Endothelial cell (in vitro differentiated cells): ENCODE measurements at regions not wholly inside any gene's neighbourhood (a gene's known extent, or its start where the extent isn't known, plus 50 kb on each side); places are given as distances from the start of the nearest gene placed in this dataset.

Experiments used
- DNase-seq: peaks from one replicate; pipeline ENCODE4 v3.0.0; 2021; ENCODE audit warnings: low spot score
- H3K27ac Mint-ChIP-seq: one replicate; pipeline ENCODE4 v1.8.0; 2021; ENCODE audit warnings: mixed read lengths, inconsistent platforms; ENCODE audit not compliant: unreplicated experiment
- H3K27me3 Mint-ChIP-seq: one replicate; pipeline ENCODE4 v1.8.0; 2021; ENCODE audit warnings: mild to moderate bottlenecking, moderate library complexity, mixed read lengths, inconsistent platforms; ENCODE audit not compliant: unreplicated experiment
- H3K36me3 Mint-ChIP-seq: one replicate; pipeline ENCODE4 v1.8.0; 2021; ENCODE audit warnings: mild to moderate bottlenecking, low read depth, mixed read lengths, inconsistent platforms; ENCODE audit not compliant: unreplicated experiment
- H3K4me1 Mint-ChIP-seq: one replicate; pipeline ENCODE4 v1.8.0; 2021; ENCODE audit warnings: mild to moderate bottlenecking, mixed read lengths, inconsistent platforms; ENCODE audit not compliant: unreplicated experiment
- H3K4me3 Mint-ChIP-seq: one replicate; pipeline ENCODE4 v1.8.0; 2021; ENCODE audit warnings: mild to moderate bottlenecking, mixed read lengths, inconsistent platforms; ENCODE audit not compliant: unreplicated experiment
- H3K9me3 Mint-ChIP-seq: one replicate; pipeline ENCODE4 v1.8.0; 2021; ENCODE audit warnings: mixed read lengths, inconsistent platforms; ENCODE audit not compliant: unreplicated experiment
- CTCF ChIP-seq: fragments of 200-600 bp; sonication (generic); IDR thresholded peaks from one replicate; pipeline ENCODE4 v1.5.0; 2021; ENCODE audit warnings: antibody characterized with exemption; ENCODE audit not compliant: unreplicated experiment

- no peaks in the 10 kb centered on the region for H3K4me1 Mint-ChIP-seq
- TF ChIP-seq CTCF: no peak
- H3K4me3 Mint-ChIP-seq: no peak overlapping the region
- no peak overlapping the region for H3K27ac Mint-ChIP-seq
- H3K9me3 Mint-ChIP-seq: no peaks in the 10 kb centered on the region
- no peak for DNase-seq
- H3K36me3 Mint-ChIP-seq: peaks cover 3% of the 10 kb centered on the region
- H3K27me3 Mint-ChIP-seq: peaks cover 5% of the 10 kb centered on the region
Measured at GRCh38 chr5:135222771-135223170, 176.3 kb downstream of the MACROH2A1 start.

GRCh38 chr5:135222171-135222681, 176.8 kb downstream of the MACROH2A1 start:
- no peak for DNase-seq
- TF ChIP-seq CTCF: no peak
- H3K4me1 Mint-ChIP-seq: no peaks in the 10 kb centered on the region
- peaks cover 3% of the 10 kb centered on the region for H3K36me3 Mint-ChIP-seq
- H3K4me3 Mint-ChIP-seq: no peak overlapping the region
- no peaks in the 10 kb centered on the region for H3K9me3 Mint-ChIP-seq
- H3K27ac Mint-ChIP-seq: no peak overlapping the region
- H3K27me3 Mint-ChIP-seq: peaks cover 5% of the 10 kb centered on the region

- H3K27me3 Mint-ChIP-seq: peaks cover 5% of the 10 kb centered on the region
- peaks cover 3% of the 10 kb centered on the region for H3K36me3 Mint-ChIP-seq
- no peaks in the 10 kb centered on the region for H3K4me1 Mint-ChIP-seq
- TF ChIP-seq CTCF: no peak
- DNase-seq: no peak
- no peak overlapping the region for H3K4me3 Mint-ChIP-seq
- no peak overlapping the region for H3K27ac Mint-ChIP-seq
- H3K9me3 Mint-ChIP-seq: no peaks in the 10 kb centered on the region
Measured at GRCh38 chr5:135221696-135222095, 177.3 kb downstream of the MACROH2A1 start.

- Mint-ChIP-seq H3K27me3 (peaks cover 5% of the 10 kb centered on the region), H3K4me3 (no peak overlapping the region), H3K27ac (no peak overlapping the region), H3K4me1 (peaks cover under 1% of the 10 kb centered on the region), H3K9me3 (no peaks in the 10 kb centered on the region), H3K36me3 (peaks cover 3% of the 10 kb centered on the region)
- TF ChIP-seq CTCF: no peak
- no peak for DNase-seq
Measured at GRCh38 chr5:135221187-135221473, 177.9 kb downstream of the MACROH2A1 start.

GRCh38 chr5:135220394-135221186, 178.4 kb downstream of the MACROH2A1 start:
- Mint-ChIP-seq H3K27ac (no peak overlapping the region), H3K4me1 (peaks cover 5% of the 10 kb centered on the region), H3K27me3 (peaks cover 5% of the 10 kb centered on the region), H3K36me3 (peaks cover 3% of the 10 kb centered on the region), H3K9me3 (no peaks in the 10 kb centered on the region), H3K4me3 (no peak overlapping the region)
- TF ChIP-seq CTCF: no peak
- no peak for DNase-seq
